Natural killer cell (primary cell): ENCODE measurements at regions not wholly inside any gene's neighbourhood (a gene's known extent, or its start where the extent isn't known, plus 50 kb on each side); places are given as distances from the start of the nearest gene placed in this dataset.

Source experiments
- ATAC-seq, 3 donors: fragments of 150-1000 bp in 2 of 3; fragments of 200-7000 bp in 1 of 3; cut with Tn5 transposase; 1 replicate in 1 of 3; 2 replicates in 2 of 3; pipeline ENCODE4 v1.10.0; 2021; ENCODE audit warnings: mild to moderate bottlenecking in 2 of 3, moderate library complexity in 2 of 3
- DNase-seq, 2 donors: peaks; one replicate each; pipeline versions ENCODE4 v3.0.0 to v3.0.0-alpha.2; 2013 to 2021; ENCODE audit warnings: mixed read lengths in 1 of 2
- H3K27ac ChIP-seq: one replicate; pipeline ENCODE4 v1.5.1; 2013; ENCODE audit warnings: mild to moderate bottlenecking, low read length
- H3K27me3 ChIP-seq: one replicate; pipeline ENCODE4 v1.6.1; 2013; ENCODE audit warnings: low read length; ENCODE audit not compliant: control insufficient read depth, insufficient read depth
- H3K36me3 ChIP-seq: one replicate; pipeline ENCODE4 v1.6.1; 2013; ENCODE audit warnings: low read length; ENCODE audit not compliant: control insufficient read depth, insufficient read depth
- H3K4me1 ChIP-seq: one replicate; pipeline ENCODE4 v1.6.1; 2013; ENCODE audit warnings: low read length; ENCODE audit not compliant: control insufficient read depth, insufficient read depth
- H3K4me3 ChIP-seq: one replicate; pipeline ENCODE4 v1.5.1; 2013; ENCODE audit warnings: low read length
- H3K9me3 ChIP-seq: one replicate; pipeline ENCODE4 v1.6.1; 2013; ENCODE audit warnings: low read length; ENCODE audit not compliant: control insufficient read depth, insufficient read depth
- H3K27ac Mint-ChIP-seq, 2 donors: one replicate each; pipeline ENCODE4 v1.8.0; 2022; ENCODE audit warnings: mild to moderate bottlenecking in 2 of 2, mixed read lengths in 2 of 2, moderate library complexity in 1 of 2
- H3K27me3 Mint-ChIP-seq, 2 donors: one replicate each; pipeline ENCODE4 v1.8.0; 2022; ENCODE audit warnings: low read depth in 2 of 2, mixed read lengths in 2 of 2
- H3K36me3 Mint-ChIP-seq: one replicate; pipeline ENCODE4 v1.8.0; 2022; ENCODE audit warnings: mixed read lengths
- H3K4me1 Mint-ChIP-seq, 2 donors: one replicate each; pipeline ENCODE4 v1.8.0; 2022; ENCODE audit warnings: mixed read lengths in 2 of 2
- H3K4me3 Mint-ChIP-seq: one replicate; pipeline ENCODE4 v1.8.0; 2022; ENCODE audit warnings: mild to moderate bottlenecking, moderate library complexity, mixed read lengths
- H3K9me3 Mint-ChIP-seq, 2 donors: one replicate each; pipeline ENCODE4 v1.8.0; 2022; ENCODE audit warnings: mixed read lengths in 2 of 2
- CTCF ChIP-seq: fragments of 200-600 bp; IDR thresholded peaks from one replicate; pipeline ENCODE4 v1.8.0; 2022; ENCODE audit warnings: antibody characterized with exemption
- WGBS: methylation state at CpG from one replicate; pipeline ENCODE4 v1.1.7; 2013; ENCODE audit warnings: missing lambda C conversion rate; ENCODE audit not compliant: insufficient coverage; 5-methylcytosine and 5-hydroxymethylcytosine counted together
- intact Hi-C: fragments of 100-400 bp; cut with micrococcal nuclease; formaldehyde crosslinking; loops from one replicate; pipeline ENCODE4 v1.14.2; 2022

DNA sequence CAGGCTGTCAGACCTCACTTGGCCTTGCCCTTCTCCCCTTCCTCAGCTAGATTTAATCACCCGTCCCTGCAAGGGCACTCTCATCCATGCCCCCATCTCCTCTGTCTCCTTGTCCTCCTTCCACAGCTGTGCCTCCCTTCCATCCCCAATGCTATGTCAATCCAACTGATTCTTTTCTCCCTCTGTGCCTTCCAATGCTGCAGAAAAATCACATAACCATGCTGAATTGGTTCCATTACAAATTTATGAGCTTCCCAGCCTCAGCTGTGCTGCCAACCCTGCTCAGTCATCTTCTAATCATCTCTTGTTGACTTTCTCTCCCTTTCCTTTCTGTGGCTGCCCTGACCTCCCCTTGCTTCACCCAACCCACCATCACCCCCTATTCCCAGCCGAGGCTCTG, 56.3 kb upstream of the PIRT start:
- Mint-ChIP-seq H3K9me3 (no peaks in the 10 kb centered on the region), H3K4me3 (no peak overlapping the region), H3K27me3 (peaks cover 0 to 5% of the 10 kb centered on the region in 2 donors), H3K4me1 (no peaks in the 10 kb centered on the region), H3K36me3 (no peaks in the 10 kb centered on the region), H3K27ac (no peak overlapping the region)
- no peaks in the 10 kb centered on the region for H3K36me3 ChIP-seq
- H3K27me3 ChIP-seq, result no peaks in the 10 kb centered on the region
- no peak for TF ChIP-seq CTCF
- intact Hi-C loops, result no loop called here
- ATAC-seq, result no peak
- H3K4me1 ChIP-seq, result no peaks in the 10 kb centered on the region
- H3K27ac ChIP-seq, result no peak overlapping the region
- no peak overlapping the region for H3K4me3 ChIP-seq
- no peak for DNase-seq
- WGBS, result 58% methylated on average over 2 of the region's 2 CpGs
- H3K9me3 ChIP-seq, result no peaks in the 10 kb centered on the region

DNA sequence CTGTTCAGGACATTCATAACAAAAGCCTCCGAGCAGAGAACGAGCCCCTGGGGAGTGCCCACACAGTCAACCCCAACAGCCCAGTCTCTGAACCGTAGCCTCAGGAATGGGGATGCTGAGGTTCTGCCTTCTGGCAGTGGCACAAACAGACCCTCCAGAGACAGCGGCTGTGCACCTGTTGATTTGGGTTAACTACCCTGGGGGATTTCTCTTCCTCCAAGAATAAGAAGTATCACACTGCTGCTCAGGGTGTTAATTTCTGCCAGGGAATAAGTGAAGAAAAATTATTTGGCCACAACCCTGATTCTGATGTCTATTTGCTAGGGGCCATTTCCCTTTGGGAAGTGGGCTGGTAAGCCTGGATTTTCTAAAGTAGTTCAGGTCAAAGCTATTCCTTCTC, 51.0 kb upstream of the PIRT start:
- no peaks in the 10 kb centered on the region for H3K36me3 Mint-ChIP-seq
- Histone ChIP-seq H3K4me1 (no peaks in the 10 kb centered on the region), H3K36me3 (no peaks in the 10 kb centered on the region), H3K4me3 (no peak overlapping the region), H3K27me3 (no peaks in the 10 kb centered on the region), H3K9me3 (no peaks in the 10 kb centered on the region), H3K27ac (no peak overlapping the region)
- WGBS, result 40% methylated on average over 4 of the region's 4 CpGs
- H3K4me3 Mint-ChIP-seq, result no peak overlapping the region
- ATAC-seq (no peak), DNase-seq (no peak)
- H3K9me3 Mint-ChIP-seq, result no peaks in the 10 kb centered on the region
- no peaks in the 10 kb centered on the region for H3K4me1 Mint-ChIP-seq
- intact Hi-C loops, result no loop called here
- H3K27me3 Mint-ChIP-seq, result peaks cover 12 to 16% of the 10 kb centered on the region in 2 donors
- H3K27ac Mint-ChIP-seq, result no peak overlapping the region
- no peak for TF ChIP-seq CTCF
